GM20000 (cell line): ENCODE measurements at regions not wholly inside any gene's neighbourhood (a gene's known extent, or its start where the extent isn't known, plus 50 kb on each side); places are given as distances from the start of the nearest gene placed in this dataset.

Experiments
- DNase-seq: peaks from one replicate; pipeline ENCODE4 v3.0.0; 2012; ENCODE audit warnings: low spot score
- CTCF ChIP-seq: IDR thresholded peaks from 2 replicates; pipeline ENCODE4 v1.5.1; 2012; ENCODE audit warnings: mild to moderate bottlenecking, control low read depth; ENCODE audit errors: extremely low read depth, missing control alignments

GRCh38 chr20:62581806-62582205, 60.5 kb upstream of the SLCO4A1 start:
- no peak for TF ChIP-seq CTCF

GRCh38 chr20:62583424-62583920, 58.8 kb upstream of the SLCO4A1 start:
- TF ChIP-seq CTCF, result no peak
- DNase-seq, result no peak

More at GRCh38 chr20:62581806-62582205, 60.5 kb upstream of the SLCO4A1 start:
- DNase-seq, result no peak

- no peak for TF ChIP-seq CTCF
- DNase-seq, result no peak
These were observed 57.4 kb upstream of the SLCO4A1 start for GRCh38 chr20:62584671-62585460.

- no peak for TF ChIP-seq CTCF
- DNase-seq, result no peak
These were observed 56.8 kb upstream of the SLCO4A1 start for GRCh38 chr20:62585461-62585970.

- DNase-seq, result no peak
- no peak for TF ChIP-seq CTCF
These were observed 55.5 kb upstream of the SLCO4A1 start for GRCh38 chr20:62586799-62587198.

- no peak for DNase-seq
- TF ChIP-seq CTCF, result no peak
These were observed 54.4 kb upstream of the SLCO4A1 start for GRCh38 chr20:62587757-62588402.
